ENCODE measurements at regions not wholly inside any gene's neighbourhood (a gene's known extent, or its start where the extent isn't known, plus 50 kb on each side); places are given as distances from the start of the nearest gene placed in this dataset.

DNA sequence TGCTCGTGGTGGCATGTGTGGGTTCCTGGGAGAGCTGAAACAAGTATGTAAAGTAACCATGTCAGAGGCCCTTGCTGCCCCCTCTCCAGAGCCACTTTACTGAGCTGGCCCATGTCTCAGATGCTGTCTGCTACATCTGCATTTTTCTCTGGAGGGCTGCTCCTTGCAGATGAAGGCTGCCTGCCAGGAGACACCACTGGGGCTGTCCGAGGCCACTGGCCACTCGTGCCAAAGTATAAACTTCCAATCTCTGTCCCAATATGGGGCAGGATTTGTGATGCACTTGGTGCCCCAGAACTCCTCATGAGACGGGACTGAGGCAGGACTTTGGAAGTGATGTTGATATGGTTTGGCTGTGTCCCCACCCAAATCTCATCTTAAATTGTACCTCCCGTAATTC is 478.4 kb upstream of the B3GAT1 start:
- FAIRE-seq, result no peak
- no peak overlapping the region for H2BK120ac ChIP-seq (replicated peaks; ENCODE audit: low read depth, low read length)

More for the DNA sequence above, 478.4 kb upstream of the B3GAT1 start:
- Histone ChIP-seq H3K27ac (ENCODE audit: low read depth, low read length) (no peak overlapping the region), H4K5ac (ENCODE audit: insufficient read length, low read depth, low read length) (no peak overlapping the region), H3K9me3 (ENCODE audit: insufficient read depth in 2 of 2, low read depth in 1 of 2, low read length in 1 of 2) (peaks cover 0 to 2% of the 10 kb centered on the region in 2 experiments; a peak in 1 of 4 replicates), H3K4ac (replicated peaks; ENCODE audit: insufficient read length, low read depth, low read length) (no peak overlapping the region), H2BK12ac (ENCODE audit: low read depth, low read length) (no peak overlapping the region), H3K9ac (replicated peaks in 1 of 4; ENCODE audit: extremely low read depth in 1 of 4, low read depth in 3 of 4, low read length in 3 of 4) (no peak overlapping the region), H4K20me1 (replicated peaks in 1 of 2; ENCODE audit: control insufficient read depth in 1 of 2, insufficient read depth in 2 of 2, low read length in 2 of 2) (no peaks in the 10 kb centered on the region), H2BK15ac (ENCODE audit: low read length) (no peak overlapping the region), H2BK20ac (ENCODE audit: low read length) (no peak overlapping the region), H2BK5ac (ENCODE audit: low read depth, low read length) (no peak overlapping the region), H3K79me1 (ENCODE audit: low read depth, low read length) (no peaks in the 10 kb centered on the region), H3K14ac (ENCODE audit: insufficient read length) (no peak overlapping the region), H2AFZ (ENCODE audit: low read length) (no peak overlapping the region), H4K91ac (replicated peaks; ENCODE audit: insufficient read length, low read length) (no peak overlapping the region), H3K4me2 (ENCODE audit: insufficient read depth in 1 of 2, low read depth in 2 of 2, low read length in 2 of 2) (no peak overlapping the region), H3K4me1 (replicated peaks in 1 of 4; ENCODE audit: control insufficient read depth in 3 of 4, insufficient read depth in 4 of 4, low read length in 3 of 4) (no peaks in the 10 kb centered on the region), H3K18ac (ENCODE audit: extremely low read depth, low read length) (no peak overlapping the region), H3K27me3 (replicated peaks in 1 of 4; ENCODE audit: control insufficient read depth in 3 of 4, extremely low read depth in 1 of 4, insufficient read depth in 3 of 4, low read length in 3 of 4) (no peaks in the 10 kb centered on the region), H4K8ac (ENCODE audit: extremely low read depth, insufficient read depth, low read length) (no peak overlapping the region), H3K23ac (ENCODE audit: insufficient read length) (no peak overlapping the region), H3K36me3 (ENCODE audit: control insufficient read depth in 2 of 4, insufficient read depth in 4 of 4, low read length in 3 of 4) (no peaks in the 10 kb centered on the region), H3K4me3 (ENCODE audit: extremely low read depth in 1 of 4, insufficient read depth in 2 of 4, low read depth in 3 of 4, low read length in 4 of 4) (no peak overlapping the region), H3K56ac (replicated peaks; ENCODE audit: insufficient read length, low read depth, low read length) (no peak overlapping the region), H3K79me2 (ENCODE audit: control insufficient read depth in 1 of 2, insufficient read depth in 2 of 2, low read length in 2 of 2) (no peaks in the 10 kb centered on the region), H3K23me2 (ENCODE audit: low read depth, low read length) (no peaks in the 10 kb centered on the region), H2AK5ac (ENCODE audit: low read depth, low read length) (no peak overlapping the region)
- DNase-seq (ENCODE audit: low read depth in 1 of 2, low spot score in 2 of 2), result peak in 1 of 2 experiments; percentile 14
- no peak for TF ChIP-seq EP300 (IDR thresholded peaks at IDR 0.05; ENCODE audit: borderline replicate concordance in 1 of 2, low read depth in 2 of 2, low read length in 2 of 2)
- WGBS, 2 experiments (ENCODE audit: extremely low coverage in 1 of 2, insufficient coverage in 1 of 2, insufficient read length in 1 of 2, insufficient replicate concordance in 2 of 2, low coverage in 1 of 2, low lambda C conversion rate in 2 of 2, missing lambda C conversion rate in 1 of 2), result 93% methylated on average over 5 of the region's 5 CpGs; no CpG with 5 or more reads in 1 of the 2 experiments
- ChIA-PET CTCF (ENCODE audit: partially characterized antibody) (interaction anchor here (2.0 kb wide), 1 partner anchor 22 kb away, joined by 9 read pairs; no protein-coding TSS in a partner anchor), POLR2A (ENCODE audit: partially characterized antibody) (no interaction called here)
